ENCODE measurements at regions not wholly inside any gene's neighbourhood (a gene's known extent, or its start where the extent isn't known, plus 50 kb on each side); places are given as distances from the start of the nearest gene placed in this dataset.

- no peak overlapping the region for H3K27ac ChIP-seq
- intact Hi-C loops (cut with DNase I) = no loop called here
- WGBS, 2 donors = 78% methylated on average over 6 of the region's 6 CpGs
- no peaks in the 10 kb centered on the region for H3K4me1 ChIP-seq
- no peaks in the 10 kb centered on the region for H3K27me3 ChIP-seq
- FAIRE-seq (no peak), ATAC-seq (no peak), DNase-seq (no peak)
- no peaks in the 10 kb centered on the region for H3K9me3 ChIP-seq
- H3K36me3 ChIP-seq = no peaks in the 10 kb centered on the region
- TF ChIP-seq CTCF (IDR thresholded peaks at IDR 0.05) = no peak
- H3K4me3 ChIP-seq = no peak overlapping the region
These were observed 345.5 kb downstream of the RNF144A start for GRCh38 chr2:7262727-7263126.

DNA sequence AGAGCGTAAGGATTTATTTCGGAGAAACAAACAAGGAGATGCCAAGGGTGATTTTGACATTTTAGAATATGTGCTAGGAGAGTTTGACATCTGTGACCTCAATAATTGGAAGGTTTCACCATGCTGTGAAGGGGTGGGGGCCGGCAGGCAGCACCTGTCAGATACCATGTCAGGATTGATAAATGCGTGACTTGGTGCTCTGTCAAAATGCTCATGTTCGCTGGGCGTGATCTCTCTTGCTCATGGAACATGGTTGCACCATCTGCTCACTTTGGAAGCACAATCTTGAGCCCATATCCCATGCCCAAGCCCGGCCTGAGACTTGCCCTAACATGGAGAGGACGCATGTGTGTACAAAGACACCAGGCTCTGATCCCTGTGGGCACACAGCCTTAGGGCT is 347.6 kb downstream of the RNF144A start:
- no peak for FAIRE-seq
- no peak for DNase-seq

GRCh38 chr2:7265286-7265685 is 348.1 kb downstream of the RNF144A start:
- H3K9me3 ChIP-seq = no peaks in the 10 kb centered on the region
- H3K27me3 ChIP-seq = no peaks in the 10 kb centered on the region
- no peak for TF ChIP-seq CTCF (IDR thresholded peaks at IDR 0.05)
- H3K4me1 ChIP-seq = no peaks in the 10 kb centered on the region
- H3K27ac ChIP-seq = no peak overlapping the region
- H3K36me3 ChIP-seq = no peaks in the 10 kb centered on the region
- intact Hi-C loops (cut with DNase I) = no loop called here
- H3K4me3 ChIP-seq = no peak overlapping the region
- DNase-seq = no peak
- no peak for ATAC-seq
- WGBS, 2 donors = 84 to 85% methylated on average over 8 of the region's 8 CpGs
- no peak for FAIRE-seq

More for the DNA sequence above, 347.6 kb downstream of the RNF144A start:
- Histone ChIP-seq H3K27ac (no peak overlapping the region), H3K9me3 (no peaks in the 10 kb centered on the region), H3K27me3 (no peaks in the 10 kb centered on the region), H3K36me3 (no peaks in the 10 kb centered on the region), H3K4me1 (no peaks in the 10 kb centered on the region), H3K4me3 (no peak overlapping the region)
- WGBS, 2 donors = 93 to 95% methylated on average over 8 of the region's 8 CpGs
- ATAC-seq = no peak
- no peak for TF ChIP-seq CTCF (IDR thresholded peaks at IDR 0.05)
- intact Hi-C loops (cut with DNase I) = no loop called here

GRCh38 chr2:7269106-7269643 is 352.0 kb downstream of the RNF144A start:
- no peak for DNase-seq
- 96 to 99% methylated on average over 8 of the region's 8 CpGs for WGBS, 2 donors
- no peak for FAIRE-seq
- H3K9me3 ChIP-seq = no peaks in the 10 kb centered on the region
- H3K4me3 ChIP-seq = no peak overlapping the region
- no peak overlapping the region for H3K27ac ChIP-seq
- intact Hi-C loops (cut with DNase I) = no loop called here
- no peaks in the 10 kb centered on the region for H3K27me3 ChIP-seq
- H3K4me1 ChIP-seq = no peaks in the 10 kb centered on the region
- no peak for ATAC-seq
- no peaks in the 10 kb centered on the region for H3K36me3 ChIP-seq
- TF ChIP-seq CTCF (IDR thresholded peaks at IDR 0.05) = no peak

DNA sequence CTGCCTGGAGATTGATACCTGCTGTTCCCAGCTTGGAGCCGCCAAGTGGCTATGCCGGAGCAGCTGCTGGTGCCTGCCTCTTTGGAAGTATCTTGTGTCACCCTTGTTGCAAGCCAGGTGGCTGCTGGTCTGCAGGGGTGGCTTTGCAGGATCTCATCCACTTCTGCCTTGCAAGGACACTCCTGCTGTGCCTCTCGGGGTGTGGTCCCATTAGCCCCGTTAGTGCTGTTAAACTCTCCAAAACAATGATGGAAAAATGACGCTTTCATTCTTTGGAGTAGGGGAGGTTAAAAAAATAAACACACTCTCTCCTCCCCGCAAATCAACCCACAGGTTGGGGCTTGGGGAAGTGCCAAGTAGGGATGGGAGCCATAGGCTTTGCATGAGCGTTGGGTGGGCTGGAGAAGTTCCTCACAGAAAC is 352.8 kb downstream of the RNF144A start:
- ATAC-seq = no peak
- H3K4me3 ChIP-seq = no peak overlapping the region
- H3K9me3 ChIP-seq = no peaks in the 10 kb centered on the region
- TF ChIP-seq CTCF (IDR thresholded peaks at IDR 0.05) = no peak
- no peaks in the 10 kb centered on the region for H3K4me1 ChIP-seq
- H3K27ac ChIP-seq = no peak overlapping the region
- intact Hi-C loops (cut with DNase I) = no loop called here
- no peaks in the 10 kb centered on the region for H3K27me3 ChIP-seq
- 87 to 89% methylated on average over 7 of the region's 7 CpGs for WGBS, 2 donors
- no peak for DNase-seq
- H3K36me3 ChIP-seq = no peaks in the 10 kb centered on the region
- no peak for FAIRE-seq
